HG02981 (cell line): ENCODE measurements at regions not wholly inside any gene's neighbourhood (a gene's known extent, or its start where the extent isn't known, plus 50 kb on each side); places are given as distances from the start of the nearest gene placed in this dataset.

Experiments
- ATAC-seq: cut with Tn5 transposase; IDR thresholded peaks from one replicate; pipeline ENCODE4 v1.9.1; 2021; ENCODE audit warnings: mild to moderate bottlenecking, moderate library complexity; ENCODE audit not compliant: unreplicated experiment

DNA sequence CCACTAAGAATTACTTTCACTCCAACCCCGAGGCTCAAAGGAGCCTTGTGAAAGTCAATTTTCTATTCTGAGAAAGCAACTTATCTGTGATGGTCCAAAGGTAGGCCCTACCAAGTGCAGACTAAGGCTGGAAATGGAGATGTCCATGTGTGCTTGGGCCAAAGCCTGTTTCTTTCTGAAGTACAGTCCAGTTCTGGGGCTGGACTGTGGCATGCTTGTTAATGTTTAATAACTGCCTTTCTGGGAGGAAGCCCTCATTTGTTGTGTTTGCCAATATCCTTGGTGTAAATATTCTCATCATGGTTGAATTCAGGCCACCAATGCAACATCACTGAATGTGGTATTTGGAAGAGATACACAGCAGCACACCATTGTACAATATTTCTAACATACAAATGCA is 182.3 kb upstream of the BCL6 start:
- ATAC-seq = no peak

DNA sequence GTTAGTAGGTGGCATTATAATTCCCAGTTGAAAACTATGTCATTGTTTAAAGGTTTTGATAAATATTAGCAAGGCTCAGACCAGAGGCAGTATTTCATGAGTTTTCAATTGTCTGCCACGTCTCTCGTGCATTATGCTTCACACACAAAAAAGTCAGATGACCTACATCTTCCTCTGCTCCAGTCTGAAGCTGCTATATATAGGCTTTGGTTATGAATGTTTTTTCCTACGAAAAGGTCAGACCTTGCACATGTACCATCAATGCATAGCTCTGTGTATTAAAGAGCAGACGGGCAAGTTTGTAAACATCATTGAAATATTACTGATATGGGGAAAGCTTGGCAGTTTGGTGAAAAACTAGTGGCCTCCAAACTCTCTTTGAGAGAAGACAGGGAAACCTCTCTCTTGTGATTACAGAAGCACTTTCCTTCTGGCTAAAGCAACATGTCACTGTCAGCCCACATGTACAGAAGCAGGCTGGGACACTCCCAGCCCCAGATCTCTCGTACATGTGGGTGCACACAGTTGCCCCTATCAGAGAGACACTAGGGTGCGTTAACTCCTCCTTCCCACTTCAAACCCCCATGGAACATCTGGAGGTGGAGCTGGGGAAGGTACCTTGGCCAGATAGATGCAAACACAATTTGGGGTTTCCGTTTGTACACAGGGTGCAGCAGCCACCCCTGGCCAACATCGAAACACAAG is 184.0 kb upstream of the BCL6 start:
- no peak for ATAC-seq

DNA sequence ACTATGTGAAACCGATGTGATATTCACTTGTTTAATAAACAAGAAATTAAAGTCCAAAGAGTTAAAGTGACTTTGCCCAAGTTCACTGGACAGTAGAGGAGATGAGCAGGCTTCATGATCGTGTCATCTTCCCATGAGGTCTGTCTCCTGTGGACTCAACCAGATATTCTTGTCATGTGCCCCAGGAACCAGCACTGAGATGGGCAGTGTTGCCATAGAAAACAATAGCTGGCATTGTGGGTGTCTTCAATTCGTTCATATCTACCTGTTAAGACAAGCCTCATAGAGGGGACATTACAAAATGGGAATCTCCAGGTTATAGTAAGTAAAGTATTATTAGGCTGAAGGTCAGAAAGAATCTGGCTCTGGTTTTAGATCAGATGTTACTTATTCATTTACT is 184.8 kb upstream of the BCL6 start:
- no peak for ATAC-seq

DNA sequence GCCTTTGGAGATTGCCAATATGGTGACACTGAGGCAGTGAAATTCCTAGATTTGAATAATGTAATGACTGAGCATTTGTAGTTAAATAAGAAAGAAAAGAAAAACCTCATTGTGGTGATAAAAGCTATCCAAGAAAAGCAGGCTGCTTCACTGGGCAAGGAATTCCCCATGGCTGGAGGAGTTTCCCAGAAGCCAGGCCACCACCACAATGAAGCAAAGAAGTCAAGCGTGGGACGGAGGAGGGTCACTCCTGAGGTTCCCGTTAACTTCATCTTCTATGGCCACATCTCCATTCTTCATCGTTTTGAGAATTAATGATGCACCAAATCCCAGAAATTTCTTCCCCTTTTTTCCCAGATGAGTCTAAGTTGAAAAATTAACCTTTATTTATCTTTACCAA is 185.8 kb upstream of the BCL6 start:
- no peak for ATAC-seq

DNA sequence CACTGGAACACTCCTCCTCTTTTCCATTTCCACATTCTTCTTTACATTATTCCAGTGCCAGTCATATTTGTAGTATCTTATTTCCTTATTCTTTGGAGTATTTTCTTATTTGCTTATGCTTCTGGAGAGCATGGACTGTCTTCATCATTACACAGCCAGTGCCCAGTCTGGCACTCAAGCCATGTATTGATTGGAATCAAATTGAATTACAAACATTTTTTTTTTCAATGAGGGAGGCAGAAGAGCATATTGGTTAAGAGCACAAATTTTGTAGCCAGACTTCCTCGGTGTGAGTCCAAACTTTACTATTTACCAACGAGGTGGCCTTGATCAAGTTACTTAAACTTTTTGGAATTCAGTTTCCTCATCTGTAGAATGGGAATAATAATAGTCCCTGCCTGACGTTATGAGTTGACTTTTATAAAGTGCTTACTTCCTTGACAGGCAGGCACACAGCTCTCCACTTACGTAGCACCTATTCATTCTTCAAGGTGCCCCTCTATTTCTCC is 186.6 kb upstream of the BCL6 start:
- ATAC-seq = no peak

DNA sequence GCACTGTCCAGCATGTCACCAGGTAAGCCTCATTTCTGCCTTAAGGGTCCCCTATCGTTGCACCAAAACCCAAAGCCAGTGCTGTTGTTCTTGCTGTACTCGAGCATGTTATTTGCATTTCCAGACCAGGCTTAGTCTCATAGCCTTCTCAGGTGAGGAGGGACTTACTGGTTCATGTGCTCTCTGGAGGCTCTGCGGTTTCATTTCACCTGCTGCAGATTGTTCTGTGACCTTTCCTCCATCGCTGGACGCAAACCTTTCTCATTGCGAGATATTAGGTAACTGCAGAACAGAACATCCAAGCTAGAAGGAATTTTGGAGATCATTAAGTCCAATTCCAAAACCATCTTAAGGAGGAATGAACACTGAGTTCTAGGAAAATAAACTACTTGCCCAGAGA is 187.3 kb upstream of the BCL6 start:
- ATAC-seq = no peak

DNA sequence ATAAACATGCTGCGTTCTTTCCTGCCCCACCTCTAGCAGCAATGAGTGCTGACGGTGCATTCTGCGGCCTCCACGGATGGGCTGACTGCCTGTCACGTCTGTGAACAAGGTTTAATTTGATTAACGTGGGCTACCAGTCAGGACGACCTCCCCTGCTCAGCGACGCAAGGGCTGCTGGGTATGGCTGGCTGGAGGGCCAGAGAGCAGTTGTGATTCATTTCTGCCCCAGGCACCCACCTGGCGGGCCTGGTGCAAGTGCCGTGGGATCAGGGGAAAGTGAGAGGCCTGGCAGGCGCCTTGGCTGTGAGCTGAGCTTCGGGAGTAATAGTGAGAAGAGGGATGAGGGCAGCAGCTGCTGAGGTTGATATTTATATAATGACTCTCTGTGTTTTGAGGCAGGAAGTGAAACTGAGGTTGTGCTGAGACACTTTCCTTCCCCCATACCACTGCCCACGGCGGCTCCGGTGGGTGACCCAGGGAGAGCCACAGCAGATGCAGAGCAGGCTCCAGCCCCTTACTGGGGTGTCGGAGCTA is 190.4 kb upstream of the BCL6 start:
- ATAC-seq = peak; percentile 96

DNA sequence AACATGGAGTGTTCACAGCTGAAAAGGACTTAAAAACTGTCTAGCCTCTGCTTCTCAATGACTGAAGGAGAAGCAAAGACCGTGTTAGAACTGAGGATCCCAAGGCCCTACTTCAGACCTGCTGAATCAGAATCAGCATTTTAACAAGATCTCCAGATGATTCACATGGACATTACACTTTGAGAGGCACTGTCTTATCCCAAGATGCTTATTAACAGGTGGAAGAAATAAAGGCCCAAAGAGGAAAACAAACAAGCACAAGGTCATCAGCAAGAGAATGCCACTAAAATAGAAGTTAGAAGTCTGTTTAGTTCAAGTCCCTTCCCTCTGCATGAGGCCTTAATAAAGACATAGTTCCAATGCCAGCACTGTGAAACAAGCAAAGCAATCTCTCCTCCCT is 191.4 kb upstream of the BCL6 start:
- ATAC-seq = no peak

DNA sequence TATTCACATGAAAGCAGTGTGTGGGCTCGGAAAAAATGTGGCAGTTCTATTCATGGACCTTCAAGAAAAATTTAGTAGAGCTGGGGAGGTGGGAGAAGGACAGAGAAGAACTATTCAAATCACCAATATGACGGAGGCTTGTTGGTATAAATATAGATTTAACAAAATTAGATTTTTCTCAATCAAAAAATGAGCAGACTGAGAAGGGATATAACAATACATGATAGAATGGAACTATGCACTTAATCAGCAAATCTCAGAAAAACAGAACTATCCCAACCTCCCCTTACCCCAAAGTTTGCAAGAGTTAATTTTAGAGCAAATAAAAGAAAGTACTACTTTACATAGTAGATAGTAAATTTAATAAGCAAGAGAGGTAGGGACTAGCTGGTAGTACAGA is 194.6 kb upstream of the BCL6 start:
- ATAC-seq = no peak

DNA sequence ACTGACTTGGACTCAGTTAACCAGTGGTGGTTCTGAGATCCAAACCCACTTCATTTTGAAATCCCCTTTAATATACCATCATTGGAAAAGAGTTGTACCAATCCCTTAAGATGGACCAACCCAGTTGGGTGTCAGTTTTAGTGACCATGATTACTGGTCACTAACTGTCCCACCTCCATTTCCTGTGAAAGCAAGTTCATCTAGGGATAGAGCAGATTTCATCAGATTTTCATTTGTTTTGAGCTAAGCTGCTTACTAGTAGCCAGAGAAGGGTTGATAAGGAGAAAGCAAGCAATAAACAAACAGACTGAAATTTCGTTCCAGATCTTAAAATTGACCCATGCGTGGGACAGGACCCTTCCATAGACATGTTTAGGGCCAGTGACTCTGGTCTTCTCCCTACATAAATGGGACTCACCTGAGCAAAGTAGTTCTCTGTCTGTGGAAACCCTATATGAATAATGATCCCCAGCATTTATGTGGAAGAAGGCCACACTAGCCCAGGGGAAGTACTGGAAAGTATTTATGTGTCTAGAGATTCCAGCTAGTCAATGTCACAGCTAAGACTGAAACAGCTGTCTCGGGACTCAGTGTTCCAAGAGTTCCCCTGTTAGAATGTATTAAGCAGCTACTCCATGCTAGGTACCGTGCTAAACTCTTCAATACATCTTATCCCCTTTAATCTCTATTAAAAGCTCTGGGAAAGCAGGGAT is 196.0 kb upstream of the BCL6 start:
- no peak for ATAC-seq

DNA sequence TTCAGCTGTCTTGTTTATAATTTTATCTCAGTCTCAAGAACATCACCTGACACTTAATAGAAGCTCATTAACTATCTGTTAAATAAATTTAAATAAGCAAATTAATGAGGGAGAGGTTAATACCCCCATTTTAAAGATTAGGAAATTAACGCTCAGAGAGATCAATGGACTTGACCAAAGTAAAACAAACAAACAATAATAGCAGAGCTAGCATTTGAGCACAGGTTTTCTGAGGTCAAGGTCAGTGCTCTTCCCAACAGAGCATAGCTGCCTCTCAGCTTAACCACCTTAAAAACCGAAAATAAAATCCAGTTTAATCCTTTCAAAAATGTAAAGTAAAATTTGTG is 196.6 kb upstream of the BCL6 start:
- ATAC-seq = no peak

DNA sequence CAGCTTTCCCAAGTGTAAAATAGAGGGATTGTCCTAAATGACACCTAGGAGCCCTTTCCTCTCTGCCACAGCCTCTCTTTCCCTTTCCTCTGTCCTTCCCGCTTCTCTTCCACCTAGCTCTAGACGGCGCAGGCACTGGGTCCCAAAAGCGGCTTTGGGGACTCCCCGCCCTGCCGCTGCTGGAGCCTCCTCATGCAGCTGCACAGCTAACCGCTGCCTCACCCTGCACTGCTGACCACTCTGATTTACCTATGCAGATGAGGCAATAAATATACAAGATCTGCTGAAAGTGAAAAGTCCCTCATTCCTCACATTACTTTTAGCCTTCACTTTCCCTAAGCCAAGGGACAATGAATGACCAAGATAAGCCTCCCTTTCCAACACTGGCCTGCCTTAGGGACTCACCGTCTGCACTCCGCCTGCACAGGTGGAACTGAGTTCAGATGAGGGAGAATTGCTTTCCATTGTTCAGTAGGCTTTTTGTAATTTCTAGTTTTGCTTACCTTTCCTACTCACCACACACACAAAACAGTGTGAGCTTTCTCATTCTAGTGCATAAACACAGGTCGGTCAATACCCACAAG is 197.5 kb upstream of the BCL6 start:
- ATAC-seq = peak; percentile 45

DNA sequence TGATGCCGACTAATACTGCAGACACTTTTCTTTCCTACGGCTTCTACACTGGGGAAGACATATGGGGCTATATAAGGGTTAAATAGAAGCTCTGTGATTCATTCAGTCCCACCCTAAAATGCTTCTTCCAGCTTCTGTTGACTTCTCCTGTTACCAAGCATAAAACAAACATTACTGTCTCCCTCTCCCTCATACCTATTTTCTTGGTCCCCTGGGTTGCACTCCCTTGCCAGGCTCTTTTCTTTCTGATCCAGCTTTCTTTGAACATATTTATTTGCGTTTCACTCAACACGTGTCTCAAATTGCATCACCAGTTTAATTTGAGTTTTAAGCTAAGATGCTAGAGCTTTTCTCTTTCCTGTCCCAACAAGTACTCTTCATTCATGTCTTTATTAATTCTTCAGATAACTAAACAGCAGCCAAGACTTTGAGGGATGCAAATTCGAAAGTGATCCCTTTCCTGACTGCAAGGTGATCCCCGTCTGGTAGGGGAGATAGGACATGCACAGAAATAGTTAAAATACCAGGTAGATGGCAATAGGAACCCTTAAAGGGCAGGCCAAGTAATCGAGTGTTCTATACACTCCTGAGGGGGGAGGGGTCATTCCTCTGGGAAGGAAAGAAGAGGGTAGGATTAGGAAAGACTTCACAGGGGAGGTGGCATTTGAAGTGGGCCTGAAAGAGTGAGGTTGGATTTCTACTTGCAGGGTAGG is 198.6 kb upstream of the BCL6 start:
- no peak for ATAC-seq

DNA sequence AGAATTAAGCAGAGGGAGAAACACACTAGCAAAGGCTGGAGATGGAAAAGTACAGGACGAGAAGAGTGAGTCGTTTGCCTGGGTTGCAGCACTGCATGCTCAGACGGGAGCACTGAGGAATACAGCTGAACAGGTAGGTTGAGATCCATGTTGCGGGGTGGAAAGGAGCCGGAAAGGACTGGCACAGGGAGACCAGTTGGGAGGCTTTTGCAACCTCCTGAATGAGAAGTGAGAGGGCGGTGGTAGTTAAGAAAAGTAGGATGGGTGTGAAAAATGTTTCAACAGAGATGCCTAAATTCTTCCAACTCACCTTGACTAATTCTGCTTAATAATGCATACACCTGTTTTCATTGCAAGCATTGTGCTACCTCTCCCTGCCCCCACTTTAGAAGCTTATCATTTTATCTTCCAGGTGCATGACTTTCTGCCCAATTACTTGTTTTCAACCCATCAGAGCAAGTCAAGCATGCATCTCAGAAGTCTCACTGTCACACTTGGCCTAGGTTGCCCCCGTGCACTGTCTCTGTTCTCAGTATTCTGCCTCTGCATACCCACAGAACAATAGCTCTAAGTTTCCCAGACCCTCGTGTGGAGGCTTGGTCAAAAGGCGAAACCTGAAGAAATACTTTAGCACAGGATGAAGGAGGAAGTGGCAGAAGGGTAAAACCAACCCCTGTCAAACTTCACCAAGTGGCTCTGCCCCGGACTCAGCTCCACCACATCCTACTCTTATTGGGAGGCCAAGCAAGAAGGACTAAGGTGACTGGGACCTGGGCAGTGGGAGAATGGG is 199.3 kb upstream of the BCL6 start:
- ATAC-seq = no peak

DNA sequence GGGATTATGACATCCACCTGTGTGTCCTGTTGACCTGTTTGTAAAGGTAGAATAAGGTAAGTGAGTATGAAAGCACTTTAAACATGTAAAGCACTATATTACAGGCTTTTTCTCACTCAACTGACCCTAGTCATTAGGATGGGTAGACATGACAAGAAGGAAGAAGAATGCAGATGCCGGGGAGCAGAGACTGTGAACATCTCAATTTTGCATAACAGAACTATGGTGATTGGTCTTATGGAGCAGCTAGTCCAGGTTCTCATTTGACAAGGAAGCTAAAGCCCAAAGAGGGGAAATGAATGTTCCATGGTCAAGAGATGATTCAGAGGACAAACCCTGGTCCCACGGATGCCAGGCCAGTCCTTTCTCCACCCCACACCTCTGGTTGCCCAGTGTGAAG is 200.1 kb upstream of the BCL6 start:
- no peak for ATAC-seq

DNA sequence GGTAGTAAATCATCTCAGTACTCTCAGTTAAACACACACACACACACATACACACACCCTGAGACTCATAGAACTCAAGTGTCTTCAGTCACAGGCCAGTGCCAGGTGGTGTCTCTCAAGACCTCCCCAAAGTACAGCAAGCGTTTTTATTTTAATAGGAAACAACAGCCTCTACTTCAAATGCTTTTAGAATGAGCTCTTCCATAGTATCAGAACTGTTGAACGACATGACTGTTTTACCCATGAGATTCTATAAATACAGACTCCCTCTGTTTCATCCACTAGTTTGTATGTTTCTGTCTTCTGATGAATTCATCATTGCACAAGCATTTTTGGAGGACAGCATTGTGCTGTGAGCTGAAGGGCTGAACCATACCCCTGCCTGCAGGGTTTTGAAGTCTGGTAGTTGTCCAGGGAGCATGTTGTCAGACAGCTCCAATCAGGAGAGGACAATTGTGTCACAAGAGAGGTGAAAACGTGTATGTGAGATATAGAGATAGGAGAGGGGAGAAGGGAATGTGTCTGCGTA is 201.0 kb upstream of the BCL6 start:
- no peak for ATAC-seq

DNA sequence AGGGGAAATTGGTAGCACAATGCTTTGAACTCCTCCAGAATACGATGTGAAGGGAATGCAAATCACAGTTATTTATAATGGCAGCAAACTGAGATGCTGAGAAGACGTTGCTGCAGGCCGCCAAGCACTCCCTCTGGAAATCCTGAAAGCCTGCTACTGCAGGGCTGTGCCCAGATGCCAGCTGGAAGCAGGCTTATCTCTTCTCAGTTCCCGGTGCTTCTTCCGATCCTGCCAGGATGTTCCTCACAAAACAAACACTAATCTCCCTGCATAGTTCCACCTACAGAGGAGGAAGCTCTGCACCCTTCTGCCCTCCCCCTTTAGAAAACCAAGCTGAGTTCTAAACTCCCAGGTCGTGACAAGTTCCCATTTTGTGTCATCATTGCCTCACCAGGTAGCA is 201.7 kb upstream of the BCL6 start:
- ATAC-seq = no peak

DNA sequence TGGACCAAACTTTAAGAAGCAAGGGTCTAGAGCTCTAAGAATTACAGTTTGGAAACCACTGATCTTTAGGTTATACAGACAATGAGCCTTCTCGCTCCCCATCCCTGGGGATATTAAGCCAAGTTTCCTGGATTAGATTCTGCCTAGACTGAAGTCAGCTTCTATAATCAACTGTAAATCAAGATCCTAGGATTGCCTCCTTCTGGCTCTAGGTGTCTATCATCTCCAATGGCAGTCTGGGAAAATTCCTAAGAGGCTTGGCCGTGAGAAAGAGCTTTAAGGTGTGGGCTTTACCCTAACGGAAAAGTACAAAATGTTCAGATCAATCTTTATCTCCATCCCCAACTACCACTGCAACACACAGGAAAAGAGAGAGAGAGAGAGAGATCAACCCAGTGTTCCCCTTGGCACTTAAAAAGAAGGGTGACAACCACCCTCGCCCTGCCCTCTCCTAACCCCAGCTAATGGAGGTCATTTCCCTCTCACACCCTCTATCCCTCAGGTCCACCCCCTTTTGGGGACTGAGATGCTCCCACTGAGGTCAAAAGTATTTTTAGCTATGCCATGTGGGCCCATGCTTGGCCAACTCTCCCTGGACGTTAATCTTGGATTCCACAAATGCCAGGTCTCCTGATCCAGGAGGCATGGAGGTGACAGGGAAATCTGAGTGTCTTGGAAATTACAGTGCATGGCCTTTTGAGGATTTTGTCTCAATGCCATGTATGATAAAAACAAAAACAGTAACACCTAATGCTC is 202.8 kb upstream of the BCL6 start:
- ATAC-seq = no peak

DNA sequence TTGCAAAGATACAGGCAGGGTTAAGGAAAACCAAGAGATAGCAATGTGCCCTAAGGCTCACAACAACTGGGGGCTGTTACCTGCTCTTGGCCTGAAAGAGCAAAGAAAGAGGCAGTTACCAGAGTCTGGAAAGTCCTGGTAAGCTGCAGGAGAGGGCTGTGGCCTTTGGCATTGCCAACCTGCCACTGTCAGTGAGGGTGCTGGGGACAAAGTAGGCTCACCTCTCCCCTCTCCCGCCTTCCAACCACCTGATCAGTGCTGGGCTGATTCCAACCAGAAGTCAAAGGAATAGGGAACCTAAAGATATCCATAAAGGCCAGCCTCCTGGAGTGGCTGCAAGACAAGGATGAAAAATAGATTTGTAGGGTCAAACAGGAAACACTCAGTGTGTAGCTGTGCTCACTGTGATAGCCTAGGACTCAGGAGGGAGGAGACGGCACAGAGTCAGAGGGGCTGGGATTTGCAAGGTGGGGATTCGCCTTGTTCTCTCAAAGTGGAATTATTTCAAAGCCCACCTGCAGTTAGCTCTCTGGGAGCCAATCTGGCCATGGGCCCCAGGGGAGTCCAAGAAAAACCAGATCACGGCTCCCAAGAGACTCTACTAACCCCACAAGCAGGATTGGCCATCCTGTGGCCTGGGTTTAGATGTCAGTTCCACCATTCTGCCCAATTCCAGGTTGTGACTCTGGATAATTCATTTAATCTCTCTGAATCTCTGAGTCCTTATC is 204.0 kb upstream of the BCL6 start:
- ATAC-seq = no peak
